OCI-LY7 (cell line): ENCODE measurements at regions not wholly inside any gene's neighbourhood (a gene's known extent, or its start where the extent isn't known, plus 50 kb on each side); places are given as distances from the start of the nearest gene placed in this dataset.

Experiments used
- BruUV-seq: library from RNA; stranded (reverse); fragments of 400-500 nt; replicated peaks from 2 replicates; lab custom pipeline; 2021; lab: Mats Ljungman, UMichigan
- CTCF ChIA-PET: fragments of 300-600 bp; sonication (Branson Sonifier 250); formaldehyde crosslinking; loops from one replicate; lab custom pipeline; 2022; ENCODE audit warnings: antibody characterized with exemption; ENCODE audit not compliant: unreplicated experiment; lab: Charles Lee
- POLR2A ChIA-PET: fragments of 300-600 bp; sonication (Branson Sonifier 250); formaldehyde crosslinking; loops from one replicate; lab custom pipeline; 2022; ENCODE audit warnings: antibody characterized with exemption; lab: Charles Lee
- DNase-seq: peaks from one replicate; pipeline ENCODE4 v3.0.0-alpha.2; 2015; ENCODE audit warnings: low spot score
- H2AFZ ChIP-seq: fragments of 200-600 bp; sonication (generic), shearing (Covaris generic); 2 replicates; pipeline ENCODE4 v1.6.1; 2014; ENCODE audit warnings: mild to moderate bottlenecking, antibody characterized with exemption, low read length, moderate library complexity
- H3K27ac ChIP-seq: fragments of 200-600 bp; sonication (generic); 2 replicates; pipeline ENCODE4 v1.5.1; 2014; ENCODE audit warnings: mixed run types, low read depth, mild to moderate bottlenecking, moderate library complexity, low read length, inconsistent platforms; ENCODE audit not compliant: poor library complexity, severe bottlenecking
- H3K36me3 ChIP-seq: fragments of 200-600 bp; sonication (generic); 2 replicates; pipeline ENCODE4 v1.6.1; 2014; ENCODE audit warnings: mild to moderate bottlenecking, antibody characterized with exemption, low read length, moderate library complexity, mixed read lengths; ENCODE audit not compliant: insufficient read depth
- H3K4me1 ChIP-seq: fragments of 200-600 bp; sonication (generic); 2 replicates; pipeline ENCODE4 v1.5.1; 2014; ENCODE audit warnings: mild to moderate bottlenecking, low read length; ENCODE audit not compliant: insufficient read depth, poor library complexity, severe bottlenecking
- H3K4me2 ChIP-seq: fragments of 200-600 bp; sonication (generic); 2 replicates; pipeline ENCODE4 v1.6.1; 2014; ENCODE audit warnings: mild to moderate bottlenecking, low read length
- H3K4me3 ChIP-seq: fragments of 200-600 bp; sonication (generic); 2 replicates; pipeline ENCODE4 v1.5.1; 2014; ENCODE audit warnings: mild to moderate bottlenecking, low read depth, low read length; ENCODE audit not compliant: poor library complexity, severe bottlenecking
- H3K79me2 ChIP-seq: fragments of 200-600 bp; sonication (generic); 2 replicates; pipeline ENCODE4 v1.6.1; 2016; ENCODE audit warnings: low read depth, mild to moderate bottlenecking, low read length, moderate library complexity, mixed read lengths; ENCODE audit not compliant: insufficient read depth
- H3K9me2 ChIP-seq: fragments of 200-600 bp; sonication (generic); 2 replicates; pipeline ENCODE4 v1.6.1; 2016; ENCODE audit warnings: mild to moderate bottlenecking, low read length, mixed read lengths; ENCODE audit not compliant: insufficient read depth
- H3K9me3 ChIP-seq: fragments of 200-600 bp; sonication (generic); 2 replicates; pipeline ENCODE4 v1.6.1; 2014; ENCODE audit warnings: mild to moderate bottlenecking, mixed run types, low read length, mixed read lengths
- H4K20me1 ChIP-seq: fragments of 200-600 bp; sonication (generic); 2 replicates; pipeline ENCODE4 v1.6.1; 2014; ENCODE audit warnings: mild to moderate bottlenecking, antibody characterized with exemption, low read length, moderate library complexity, mixed read lengths; ENCODE audit not compliant: insufficient read depth
- CTCF ChIP-seq: fragments of 200-600 bp; sonication (generic); conservative IDR thresholded peaks from 2 replicates; pipeline ENCODE4 v1.5.1; 2014; ENCODE audit warnings: mild to moderate bottlenecking, antibody characterized with exemption, low read length, moderate library complexity, mixed read lengths
- EZH2phosphoT487 ChIP-seq: fragments of 200-600 bp; sonication (generic); IDR thresholded peaks from 2 replicates; pipeline ENCODE4 v1.6.1; 2018; ENCODE audit warnings: low read depth, borderline replicate concordance, mild to moderate bottlenecking, mixed run types, antibody characterized with exemption, low read length, moderate library complexity, mixed read lengths
- intact Hi-C: fragments of 100-400 bp; cut with micrococcal nuclease; formaldehyde crosslinking; loops from one replicate; pipeline ENCODE4 v1.10.0; 2022; ENCODE audit not compliant: unreplicated experiment

- TF ChIP-seq EZH2phosphoT487 = no peak
- Histone ChIP-seq H3K9me2 (no peaks in the 10 kb centered on the region), H3K36me3 (no peaks in the 10 kb centered on the region), H3K27ac (no peak overlapping the region), H3K79me2 (no peaks in the 10 kb centered on the region), H3K9me3 (no peaks in the 10 kb centered on the region), H2AFZ (no peak overlapping the region), H3K4me1 (no peaks in the 10 kb centered on the region), H3K4me3 (no peak overlapping the region), H4K20me1 (no peaks in the 10 kb centered on the region), H3K4me2 (no peak overlapping the region)
- no TSS peak for BruUV-seq
- ChIA-PET POLR2A (no interaction called here), CTCF (no interaction called here)
- DNase-seq = no peak
- intact Hi-C loops = no loop called here
Observed at GRCh38 chr10:131701131-131701947, 199.5 kb upstream of the PPP2R2D start.

- Histone ChIP-seq H3K4me1 (no peaks in the 10 kb centered on the region), H3K4me3 (no peak overlapping the region), H3K9me2 (no peaks in the 10 kb centered on the region), H4K20me1 (no peaks in the 10 kb centered on the region), H2AFZ (no peak overlapping the region), H3K79me2 (no peaks in the 10 kb centered on the region), H3K27ac (no peak overlapping the region), H3K4me2 (no peak overlapping the region), H3K9me3 (no peaks in the 10 kb centered on the region), H3K36me3 (no peaks in the 10 kb centered on the region)
- POLR2A ChIA-PET = no interaction called here
- no TSS peak for BruUV-seq
- no peak for DNase-seq
- TF ChIP-seq CTCF (no peak), EZH2phosphoT487 (no peak)
- CTCF ChIA-PET = no interaction called here
- intact Hi-C loops = no loop called here
Observed at GRCh38 chr10:131702531-131703356, 198.1 kb upstream of the PPP2R2D start.

GRCh38 chr10:131703541-131703940, 197.3 kb upstream of the PPP2R2D start:
- no peaks in the 10 kb centered on the region for H3K9me2 ChIP-seq
- no TSS peak for BruUV-seq
- H3K27ac ChIP-seq = no peak overlapping the region
- DNase-seq = no peak
- TF ChIP-seq EZH2phosphoT487 (no peak), CTCF (no peak)
- no peaks in the 10 kb centered on the region for H3K4me1 ChIP-seq
- CTCF ChIA-PET = no interaction called here
- H4K20me1 ChIP-seq = no peaks in the 10 kb centered on the region
- H3K4me2 ChIP-seq = no peak overlapping the region
- POLR2A ChIA-PET = no interaction called here
- no peaks in the 10 kb centered on the region for H3K36me3 ChIP-seq
- H3K4me3 ChIP-seq = no peak overlapping the region
- intact Hi-C loops = no loop called here
- no peak overlapping the region for H2AFZ ChIP-seq
- no peaks in the 10 kb centered on the region for H3K79me2 ChIP-seq
- H3K9me3 ChIP-seq = no peaks in the 10 kb centered on the region
